H1 (cell line): ENCODE measurements at regions not wholly inside any gene's neighbourhood (a gene's known extent, or its start where the extent isn't known, plus 50 kb on each side); places are given as distances from the start of the nearest gene placed in this dataset.

Experiments
- CTCF ChIA-PET: fragments of 300-600 bp; sonication (Branson Sonifier 250); formaldehyde crosslinking; loops from one replicate; lab custom pipeline; 2021; ENCODE audit not compliant: partially characterized antibody; lab: Charles Lee
- POLR2A ChIA-PET: fragments of 300-600 bp; sonication (Branson Sonifier 250); formaldehyde crosslinking; loops from one replicate; lab custom pipeline; 2021; ENCODE audit warnings: inconsistent platforms; ENCODE audit not compliant: partially characterized antibody; lab: Charles Lee
- DNase-seq, 2 experiments: peaks; one replicate each; pipeline versions ENCODE4 v3.0.0 to v3.0.0-alpha.2; 2010 to 2022; ENCODE audit warnings: low spot score in 2 of 2, low read depth in 1 of 2, mixed read lengths in 1 of 2
- FAIRE-seq: peaks from 2 replicates; lab custom pipeline; 2011; peaks lifted over from hg19 to GRCh38; lab: Jason Lieb, UNC
- H2AFZ ChIP-seq: 2 replicates; pipeline ENCODE4 v1.8.1; 2012; ENCODE audit warnings: low read length, inconsistent platforms
- H2AK5ac ChIP-seq: 2 replicates; pipeline ENCODE4 v1.6.1; 2013; ENCODE audit warnings: low read depth, low read length
- H2BK120ac ChIP-seq: replicated peaks from 2 replicates; pipeline ENCODE3; 2013; ENCODE audit warnings: low read depth, low read length, inconsistent platforms
- H2BK12ac ChIP-seq: 2 replicates; pipeline ENCODE4 v1.6.1; 2013; ENCODE audit warnings: low read depth, low read length
- H2BK15ac ChIP-seq: 2 replicates; pipeline ENCODE4 v1.6.1; 2013; ENCODE audit warnings: low read length
- H2BK20ac ChIP-seq: 2 replicates; pipeline ENCODE4 v1.6.1; 2013; ENCODE audit warnings: low read length
- H2BK5ac ChIP-seq: 2 replicates; pipeline ENCODE4 v1.6.1; 2013; ENCODE audit warnings: low read depth, low read length
- H3K14ac ChIP-seq: 2 replicates; pipeline ENCODE4 v1.6.1; 2013; ENCODE audit warnings: inconsistent platforms; ENCODE audit not compliant: insufficient read length
- H3K18ac ChIP-seq: 2 replicates; pipeline ENCODE4 v1.6.1; 2013; ENCODE audit warnings: low read length; ENCODE audit errors: extremely low read depth
- H3K23ac ChIP-seq: 2 replicates; pipeline ENCODE4 v1.6.1; 2013; ENCODE audit warnings: inconsistent platforms; ENCODE audit not compliant: insufficient read length
- H3K23me2 ChIP-seq: 2 replicates; pipeline ENCODE4 v1.6.1; 2013; ENCODE audit warnings: low read depth, low read length
- H3K27ac ChIP-seq: 2 replicates; pipeline ENCODE4 v1.6.1; 2011; ENCODE audit warnings: low read depth, low read length, inconsistent platforms
- H3K27me3 ChIP-seq, 4 experiments: replicated peaks in 1 of 4; 1 replicate in 1 of 4; 2 replicates in 3 of 4; pipeline versions ENCODE4 v1.6.1 to v1.8.1; 2011 to 2013; ENCODE audit warnings: low read length in 3 of 4, mild to moderate bottlenecking in 3 of 4, inconsistent platforms in 2 of 4, mixed read lengths in 2 of 4, moderate library complexity in 1 of 4; ENCODE audit not compliant: control insufficient read depth in 3 of 4, insufficient read depth in 3 of 4; ENCODE audit errors: extremely low read depth in 1 of 4
- H3K36me3 ChIP-seq, 4 experiments: 2 replicates each; pipeline versions ENCODE4 v1.6.1 to v1.8.1; 2011 to 2013; ENCODE audit warnings: mild to moderate bottlenecking in 4 of 4, low read length in 3 of 4, moderate library complexity in 2 of 4, control low read depth in 1 of 4, inconsistent platforms in 1 of 4; ENCODE audit not compliant: insufficient read depth in 4 of 4, control insufficient read depth in 2 of 4
- H3K4ac ChIP-seq: replicated peaks from 2 replicates; pipeline ENCODE3; 2013; ENCODE audit warnings: low read length, low read depth, mixed read lengths, inconsistent platforms; ENCODE audit not compliant: insufficient read length
- H3K4me1 ChIP-seq, 4 experiments: replicated peaks in 1 of 4; 1 replicate in 1 of 4; 2 replicates in 3 of 4; pipeline versions ENCODE4 v1.6.1 to v1.8.1; 2011 to 2013; ENCODE audit warnings: low read length in 3 of 4, inconsistent platforms in 2 of 4, mixed read lengths in 1 of 4; ENCODE audit not compliant: insufficient read depth in 4 of 4, control insufficient read depth in 3 of 4
- H3K4me2 ChIP-seq, 2 experiments: 2 replicates each; pipeline versions ENCODE4 v1.6.1 to v1.8.1; 2011 to 2013; ENCODE audit warnings: low read depth in 2 of 2, low read length in 2 of 2, control low read depth in 1 of 2, inconsistent platforms in 1 of 2, mild to moderate bottlenecking in 1 of 2; ENCODE audit not compliant: insufficient read depth in 1 of 2
- H3K4me3 ChIP-seq, 4 experiments: fragments of 200-600, 300-600 bp in 1 of 4; sonication (generic), shearing (Covaris generic), sonication (Bioruptor Twin) in 1 of 4; 2 replicates each; pipeline versions ENCODE4 v1.5.1 to v1.8.1; 2011 to 2016; ENCODE audit warnings: low read length in 4 of 4, low read depth in 3 of 4, control low read depth in 2 of 4, inconsistent platforms in 2 of 4, mild to moderate bottlenecking in 2 of 4, mixed read lengths in 1 of 4, moderate library complexity in 1 of 4; ENCODE audit not compliant: insufficient read depth in 2 of 4; ENCODE audit errors: extremely low read depth in 1 of 4
- H3K56ac ChIP-seq: replicated peaks from 2 replicates; pipeline ENCODE3; 2013; ENCODE audit warnings: low read depth, mild to moderate bottlenecking, mixed read lengths, low read length, inconsistent platforms; ENCODE audit not compliant: insufficient read length
- H3K79me1 ChIP-seq: 2 replicates; pipeline ENCODE4 v1.6.1; 2013; ENCODE audit warnings: low read depth, low read length, control low read depth
- H3K79me2 ChIP-seq, 2 experiments: 2 replicates each; pipeline versions ENCODE4 v1.6.1 to v1.8.1; 2012 to 2013; ENCODE audit warnings: low read length in 2 of 2, mild to moderate bottlenecking in 2 of 2, inconsistent platforms in 1 of 2; ENCODE audit not compliant: insufficient read depth in 2 of 2, control insufficient read depth in 1 of 2
- H3K9ac ChIP-seq, 4 experiments: replicated peaks in 1 of 4; 1 replicate in 1 of 4; 2 replicates in 3 of 4; pipeline versions ENCODE4 v1.6.1 to v1.8.1; 2011 to 2013; ENCODE audit warnings: low read depth in 3 of 4, low read length in 3 of 4, control low read depth in 2 of 4, mild to moderate bottlenecking in 2 of 4, moderate library complexity in 2 of 4, inconsistent platforms in 1 of 4; ENCODE audit errors: extremely low read depth in 1 of 4
- H3K9me3 ChIP-seq, 2 experiments: 2 replicates each; pipeline versions ENCODE4 v1.6.1 to v1.8.1; 2012 to 2013; ENCODE audit warnings: mild to moderate bottlenecking in 2 of 2, moderate library complexity in 2 of 2, control low read depth in 1 of 2, inconsistent platforms in 1 of 2, low read depth in 1 of 2, low read length in 1 of 2, mixed read lengths in 1 of 2; ENCODE audit not compliant: insufficient read depth in 2 of 2
- H4K20me1 ChIP-seq, 2 experiments: replicated peaks in 1 of 2; 2 replicates each; pipeline versions ENCODE3 to v1.8.1; 2011 to 2013; ENCODE audit warnings: inconsistent platforms in 2 of 2, low read length in 2 of 2, mild to moderate bottlenecking in 1 of 2; ENCODE audit not compliant: insufficient read depth in 2 of 2, control insufficient read depth in 1 of 2
- H4K5ac ChIP-seq: 2 replicates; pipeline ENCODE4 v1.6.1; 2013; ENCODE audit warnings: low read length, low read depth, mixed read lengths, inconsistent platforms; ENCODE audit not compliant: insufficient read length
- H4K8ac ChIP-seq: 2 replicates; pipeline ENCODE4 v1.8.0; 2013; ENCODE audit warnings: mild to moderate bottlenecking, moderate library complexity, low read length, inconsistent platforms; ENCODE audit not compliant: insufficient read depth; ENCODE audit errors: extremely low read depth
- H4K91ac ChIP-seq: replicated peaks from 2 replicates; pipeline ENCODE3; 2013; ENCODE audit warnings: low read length, mixed read lengths, inconsistent platforms; ENCODE audit not compliant: insufficient read length
- CHD2 ChIP-seq: IDR thresholded peaks from 2 replicates; pipeline ENCODE4 v1.6.1; 2012; ENCODE audit warnings: low read length, improper control_type of control experiment
- EP300 ChIP-seq, 2 experiments: IDR thresholded peaks; 1 replicate in 1 of 2; 2 replicates in 1 of 2; pipeline ENCODE4 v1.6.1; 2011 to 2012; ENCODE audit warnings: low read depth in 2 of 2, low read length in 2 of 2, mild to moderate bottlenecking in 2 of 2, borderline replicate concordance in 1 of 2, inconsistent platforms in 1 of 2, moderate library complexity in 1 of 2
- HDAC2 ChIP-seq, 2 experiments: fragments of 300-600 bp in 1 of 2; sonication (generic) in 1 of 2; IDR thresholded peaks; 2 replicates each; pipeline ENCODE4 v1.6.1; 2011 to 2012; ENCODE audit warnings: low read depth in 2 of 2, low read length in 2 of 2, mild to moderate bottlenecking in 2 of 2, moderate library complexity in 2 of 2, borderline replicate concordance in 1 of 2, inconsistent platforms in 1 of 2
- MAX ChIP-seq: IDR thresholded peaks from 2 replicates; pipeline ENCODE4 v1.6.1; 2012; ENCODE audit warnings: inconsistent platforms
- RNF2 ChIP-seq: fragments of 200-900, 300-1000 bp; sonication (generic); IDR thresholded peaks from 2 replicates; pipeline ENCODE4 v1.7.1; 2016; ENCODE audit warnings: borderline replicate concordance, low read depth, mild to moderate bottlenecking, antibody characterized with exemption, low read length; ENCODE audit not compliant: poor library complexity, severe bottlenecking; ENCODE audit errors: missing control alignments
- SIN3A ChIP-seq, 2 experiments: IDR thresholded peaks in 1 of 2; conservative IDR thresholded peaks in 1 of 2; 2 replicates each; pipeline ENCODE4 v1.6.1; 2011 to 2012; ENCODE audit warnings: low read length in 2 of 2, improper control_type of control experiment in 1 of 2, low read depth in 1 of 2, mild to moderate bottlenecking in 1 of 2
- WGBS, 2 experiments: shearing (Covaris generic) in 1 of 2; methylation state at CpG; one replicate each; pipeline versions ENCODE4 v1.1.6 to v1.1.7; 2013 to 2015; ENCODE audit warnings: low lambda C conversion rate in 2 of 2, mixed read lengths in 2 of 2, inconsistent platforms in 1 of 2, low coverage in 1 of 2, missing lambda C conversion rate in 1 of 2; ENCODE audit not compliant: insufficient replicate concordance in 2 of 2, insufficient coverage in 1 of 2, insufficient read length in 1 of 2; ENCODE audit errors: extremely low coverage in 1 of 2, missing lambda C conversion rate in 1 of 2; 5-methylcytosine and 5-hydroxymethylcytosine counted together

GRCh38 chr2:220374282-220374681 is 746.9 kb downstream of the SLC4A3 start:
- H3K4me3 ChIP-seq: no peak overlapping the region
- H4K91ac ChIP-seq: no peak overlapping the region
- no peak overlapping the region for H2BK15ac ChIP-seq
- H3K23me2 ChIP-seq: no peaks in the 10 kb centered on the region
- H3K36me3 ChIP-seq: no peaks in the 10 kb centered on the region
- FAIRE-seq (no peak), DNase-seq (no peak)
- H3K14ac ChIP-seq: no peak overlapping the region
- H3K23ac ChIP-seq: no peak overlapping the region
- POLR2A ChIA-PET: no interaction called here
- TF ChIP-seq RNF2 (no peak), CHD2 (no peak), HDAC2 (IDR thresholded peaks at IDR 0.05; ENCODE audit: borderline replicate concordance in 1 of 2, low read depth in 2 of 2, low read length in 2 of 2) (no peak), MAX (no peak), SIN3A (conservative IDR thresholded peaks at IDR 0.05 in 1 of 2, IDR thresholded peaks at IDR 0.05 in 1 of 2; ENCODE audit: low read depth in 1 of 2, low read length in 2 of 2) (no peak), EP300 (IDR thresholded peaks at IDR 0.05; ENCODE audit: borderline replicate concordance in 1 of 2, low read depth in 2 of 2, low read length in 2 of 2) (no peak)
- no peak overlapping the region for H2AK5ac ChIP-seq
- peak overlapping the region; percentile 15; the same call in 1 of the 2 replicates for H2AFZ ChIP-seq
- H3K4ac ChIP-seq: no peak overlapping the region
- H3K27me3 ChIP-seq: no peaks in the 10 kb centered on the region
- no peaks in the 10 kb centered on the region for H3K79me1 ChIP-seq
- peak overlapping the region; percentile 28; the same call in 1 of the 2 replicates for H2BK5ac ChIP-seq
- no peak overlapping the region for H3K4me2 ChIP-seq
- no peaks in the 10 kb centered on the region for H3K9me3 ChIP-seq
- H4K8ac ChIP-seq: no peak overlapping the region
- no peak overlapping the region for H3K56ac ChIP-seq
- no peak overlapping the region for H2BK12ac ChIP-seq
- peak overlapping the region; percentile 59 for H2BK120ac ChIP-seq
- H3K27ac ChIP-seq: no peak overlapping the region
- H3K4me1 ChIP-seq: peaks cover 0 to 5% (median under 1%) of the 10 kb centered on the region in 4 experiments; a peak in 4 of 7 replicates
- 69% methylated on average over 2 of the region's 2 CpGs; no CpG with 5 or more reads in 1 of the 2 experiments for WGBS, 2 experiments
- no peak overlapping the region for H4K5ac ChIP-seq
- H4K20me1 ChIP-seq: no peaks in the 10 kb centered on the region
- CTCF ChIA-PET: no interaction called here
- H3K18ac ChIP-seq: no peak overlapping the region
- 0 out of 2 replicates have a peak overlapping the region, but pooled peaks have one; percentile 40 for H2BK20ac ChIP-seq
- H3K9ac ChIP-seq: no peak overlapping the region
- H3K79me2 ChIP-seq: no peaks in the 10 kb centered on the region
